ENCODE measurements at regions not wholly inside any gene's neighbourhood (a gene's known extent, or its start where the extent isn't known, plus 50 kb on each side); places are given as distances from the start of the nearest gene placed in this dataset.

GRCh38 chr2:8438476-8438875 is 243.4 kb upstream of the ID2 start:
- no peak for TF ChIP-seq CTCF (IDR thresholded peaks at IDR 0.05 in 2 of 3, conservative IDR thresholded peaks at IDR 0.05 in 1 of 3; ENCODE audit: borderline replicate concordance in 1 of 3, insufficient read depth in 1 of 3, low read depth in 2 of 3, low read length in 2 of 3)
- TF ChIP-seq EZH2phosphoT487 (IDR thresholded peaks at IDR 0.05; ENCODE audit: borderline replicate concordance): no peak
- no peak for TF ChIP-seq CBX3 (IDR thresholded peaks at IDR 0.05; ENCODE audit: low read depth)
- no peak for TF ChIP-seq POLR2A (IDR thresholded peaks at IDR 0.05; ENCODE audit: borderline replicate concordance, extremely low read depth, insufficient read depth, insufficient read length)
- TF ChIP-seq SP1 (IDR thresholded peaks at IDR 0.05; ENCODE audit: low read depth): no peak
- no peak for TF ChIP-seq RAD21 (IDR thresholded peaks at IDR 0.05; ENCODE audit: low read depth)
- TF ChIP-seq SRF (IDR thresholded peaks at IDR 0.05; ENCODE audit: low read depth): no peak
- no peak for TF ChIP-seq REST (IDR thresholded peaks at IDR 0.05; ENCODE audit: low read depth)
- no peak for TF ChIP-seq SIN3A (IDR thresholded peaks at IDR 0.05; ENCODE audit: low read depth)
- no peak for TF ChIP-seq EZH2 (IDR thresholded peaks at IDR 0.05)
- no peak for TF ChIP-seq FOSL1 (IDR thresholded peaks at IDR 0.05; ENCODE audit: low read depth)
